GM18867 (cell line): ENCODE measurements at regions not wholly inside any gene's neighbourhood (a gene's known extent, or its start where the extent isn't known, plus 50 kb on each side); places are given as distances from the start of the nearest gene placed in this dataset.
"Not testable (repeated sequence)": the region's sequence is repeated elsewhere in the genome, so short reads cannot be mapped to it uniquely, and the experiment has no call there.

ENCODE experiments used
- ATAC-seq: cut with Tn5 transposase; IDR thresholded peaks from one replicate; pipeline ENCODE4 v1.9.1; 2021; ENCODE audit warnings: mild to moderate bottlenecking, moderate library complexity; ENCODE audit not compliant: unreplicated experiment

DNA sequence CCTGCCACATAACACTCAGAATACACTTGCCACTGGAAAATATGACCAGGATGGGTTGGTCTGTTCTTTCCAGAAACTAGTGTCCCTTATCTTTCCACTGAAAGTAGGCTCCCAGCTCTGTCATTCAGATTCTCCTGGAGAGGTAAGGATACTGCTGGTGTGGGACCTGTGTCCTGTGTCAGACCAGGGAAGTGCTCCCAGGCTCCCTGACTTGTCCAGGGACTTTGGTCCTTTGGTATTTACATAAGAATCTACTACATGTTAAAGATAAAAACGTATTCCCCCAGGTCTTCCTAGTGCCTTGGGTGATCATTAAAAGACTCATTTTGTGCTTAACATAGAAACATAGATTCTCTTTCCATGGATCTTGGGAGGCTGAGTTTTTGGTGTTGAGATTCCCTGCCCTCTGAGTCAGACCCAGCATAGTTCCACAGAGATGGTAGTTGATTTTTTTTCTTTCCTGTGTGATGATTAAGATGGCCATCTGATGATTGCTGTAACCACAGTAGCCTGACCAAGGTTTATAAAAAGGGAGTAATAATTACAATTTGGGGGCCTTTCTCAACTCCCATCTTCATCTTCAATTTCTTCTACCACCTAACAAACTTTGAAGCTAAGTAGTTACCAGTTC lies 159.8 kb upstream of the JADE1 start:
- no peak for ATAC-seq

DNA sequence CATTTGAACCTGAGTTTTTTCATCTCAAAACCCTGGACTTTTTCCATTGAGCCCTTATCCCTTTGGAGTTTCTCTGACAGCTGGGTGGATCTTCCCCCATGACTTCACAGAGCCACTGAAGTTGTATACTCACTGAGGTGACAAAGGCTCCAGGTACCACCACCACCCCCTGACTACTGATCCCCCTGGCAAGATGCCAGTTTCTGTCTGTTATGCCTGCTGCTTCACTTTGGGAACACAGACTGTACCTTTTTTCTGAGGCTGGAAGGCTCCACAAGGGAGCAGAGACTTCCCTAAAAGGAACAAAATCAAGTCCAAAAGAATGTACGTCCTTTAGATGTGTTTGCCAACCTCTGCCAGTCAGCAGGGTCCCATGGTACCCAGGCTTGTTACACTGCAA lies 160.3 kb upstream of the JADE1 start:
- no peak for ATAC-seq

DNA sequence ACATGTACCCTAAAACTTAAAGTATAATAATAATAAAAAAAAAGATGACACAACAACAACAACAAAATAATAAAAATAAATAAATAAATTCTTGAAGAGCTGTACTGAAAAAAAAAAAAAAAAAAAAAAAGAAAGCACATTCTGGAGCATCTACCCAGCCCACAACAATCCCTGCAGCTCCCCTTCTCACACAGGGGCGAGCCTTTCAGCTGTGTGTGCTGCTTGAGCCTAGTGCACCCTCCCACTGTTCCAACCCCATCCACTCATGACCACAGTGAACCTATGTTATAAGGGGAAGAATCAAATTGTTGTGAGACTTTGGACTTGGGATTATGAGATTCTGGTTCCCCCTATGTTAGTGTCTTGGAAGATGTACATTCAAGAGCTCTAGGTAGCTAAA lies 161.5 kb upstream of the JADE1 start:
- no peak for ATAC-seq

GRCh38 chr4:128646893-128647292 lies 162.6 kb upstream of the JADE1 start:
- peak; percentile 99 for ATAC-seq

DNA sequence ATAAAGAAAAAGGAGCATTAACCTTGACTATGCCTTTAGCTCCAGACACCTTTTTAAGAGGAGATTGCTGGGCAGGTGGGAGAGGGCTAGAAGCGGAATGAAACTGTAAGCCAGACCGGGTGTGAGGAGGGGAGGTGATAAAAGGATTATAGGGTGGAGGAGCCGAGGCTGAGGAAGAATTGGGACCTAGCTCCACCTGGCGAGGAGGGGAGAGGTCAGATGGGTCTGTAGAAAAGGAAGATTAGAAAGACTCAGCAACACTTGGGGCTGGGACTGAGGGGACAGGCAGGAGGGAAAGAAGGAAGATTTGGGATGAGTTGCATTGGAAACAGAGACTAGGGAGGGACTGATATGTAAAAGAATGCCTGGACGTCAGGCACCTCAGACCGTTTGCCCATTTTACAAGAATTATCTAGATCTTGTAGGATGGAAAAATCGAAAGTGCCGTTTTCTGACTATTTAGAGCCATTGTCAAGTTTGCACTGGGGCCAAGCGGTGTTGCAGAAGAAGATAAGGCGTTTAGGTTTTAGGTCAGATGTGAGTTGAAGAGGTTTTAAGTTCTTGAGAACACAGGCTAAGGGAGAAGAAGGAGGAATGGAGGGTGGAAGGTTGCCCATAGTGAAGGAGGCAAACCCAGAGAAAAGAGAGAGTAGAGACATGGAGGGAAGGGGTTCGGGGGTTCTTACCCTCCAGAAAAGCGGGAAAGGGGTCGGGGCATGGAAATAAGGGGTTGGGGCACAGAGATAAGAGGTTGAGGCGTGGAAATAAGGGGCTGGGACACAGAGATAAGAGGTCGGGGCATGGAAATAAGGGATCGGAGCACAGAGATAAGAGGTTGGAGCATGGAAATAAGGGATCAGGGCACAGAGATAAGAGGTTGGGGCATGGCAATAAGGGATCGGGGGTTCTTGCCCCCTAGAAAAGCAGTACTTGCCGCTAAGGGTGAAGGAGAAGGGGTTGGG lies 164.5 kb upstream of the JADE1 start:
- ATAC-seq: not testable (repeated sequence)

DNA sequence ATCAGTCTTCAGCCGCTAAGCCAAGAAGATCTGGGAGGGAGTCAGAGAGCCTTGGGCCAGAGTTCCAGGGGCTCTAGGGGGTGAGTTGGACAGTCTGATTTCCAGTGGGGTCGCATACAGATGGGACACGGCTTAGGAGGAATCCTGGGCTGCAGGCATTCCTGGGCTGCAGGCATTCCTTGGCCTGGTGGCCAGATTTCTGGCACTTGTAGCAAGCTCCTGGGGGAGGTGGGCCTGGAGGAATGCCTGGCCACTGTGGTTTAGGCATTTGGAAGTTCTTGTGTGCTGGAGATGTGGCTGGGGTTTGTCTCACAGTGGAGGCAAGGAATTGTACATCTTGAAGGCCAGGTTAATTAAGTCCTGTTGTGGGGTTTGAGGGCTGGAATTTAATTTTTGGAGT lies 165.4 kb upstream of the JADE1 start:
- ATAC-seq: not testable (repeated sequence)

DNA sequence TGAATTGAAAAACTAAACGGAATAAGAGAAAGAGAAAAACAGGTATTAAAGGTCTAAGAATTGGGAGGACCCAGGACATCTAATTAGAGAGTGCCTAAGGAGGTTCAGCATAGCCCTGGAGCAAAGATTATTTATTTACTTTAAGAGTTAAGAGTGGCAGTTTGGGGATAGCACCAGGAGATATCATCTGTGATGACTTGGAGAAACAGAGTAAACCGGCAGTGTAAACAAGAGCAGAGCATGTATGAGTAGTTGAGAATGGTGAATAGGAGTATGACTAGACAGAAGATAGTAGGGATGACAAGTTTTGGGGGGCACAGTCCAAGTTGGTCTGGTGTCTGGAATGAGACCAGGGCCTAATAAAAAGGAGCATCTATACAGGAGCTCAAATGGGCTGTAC lies 167.9 kb upstream of the JADE1 start:
- ATAC-seq: not testable (repeated sequence)

GRCh38 chr4:128639541-128640270 lies 169.8 kb upstream of the JADE1 start:
- no peak for ATAC-seq

DNA sequence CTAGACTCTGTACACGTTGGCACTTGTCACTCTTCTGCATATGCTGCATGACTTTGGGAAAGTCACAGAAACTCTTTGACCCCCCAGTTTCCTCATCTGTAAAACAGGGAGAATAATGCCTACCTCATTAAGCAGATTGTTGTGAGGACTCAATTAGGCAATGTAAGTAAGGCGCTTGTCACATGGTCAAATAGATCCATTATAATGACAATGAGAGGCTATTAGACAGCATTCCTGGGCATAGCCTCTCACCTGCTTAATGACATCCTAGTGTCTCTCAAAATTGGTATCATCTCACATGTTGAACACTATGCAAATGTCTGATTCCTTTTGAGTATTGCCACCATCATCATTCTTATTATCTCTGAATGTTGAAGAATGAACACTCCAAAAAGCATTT lies 172.6 kb upstream of the JADE1 start:
- no peak for ATAC-seq

GRCh38 chr4:128635955-128636560 lies 173.4 kb upstream of the JADE1 start:
- no peak for ATAC-seq

DNA sequence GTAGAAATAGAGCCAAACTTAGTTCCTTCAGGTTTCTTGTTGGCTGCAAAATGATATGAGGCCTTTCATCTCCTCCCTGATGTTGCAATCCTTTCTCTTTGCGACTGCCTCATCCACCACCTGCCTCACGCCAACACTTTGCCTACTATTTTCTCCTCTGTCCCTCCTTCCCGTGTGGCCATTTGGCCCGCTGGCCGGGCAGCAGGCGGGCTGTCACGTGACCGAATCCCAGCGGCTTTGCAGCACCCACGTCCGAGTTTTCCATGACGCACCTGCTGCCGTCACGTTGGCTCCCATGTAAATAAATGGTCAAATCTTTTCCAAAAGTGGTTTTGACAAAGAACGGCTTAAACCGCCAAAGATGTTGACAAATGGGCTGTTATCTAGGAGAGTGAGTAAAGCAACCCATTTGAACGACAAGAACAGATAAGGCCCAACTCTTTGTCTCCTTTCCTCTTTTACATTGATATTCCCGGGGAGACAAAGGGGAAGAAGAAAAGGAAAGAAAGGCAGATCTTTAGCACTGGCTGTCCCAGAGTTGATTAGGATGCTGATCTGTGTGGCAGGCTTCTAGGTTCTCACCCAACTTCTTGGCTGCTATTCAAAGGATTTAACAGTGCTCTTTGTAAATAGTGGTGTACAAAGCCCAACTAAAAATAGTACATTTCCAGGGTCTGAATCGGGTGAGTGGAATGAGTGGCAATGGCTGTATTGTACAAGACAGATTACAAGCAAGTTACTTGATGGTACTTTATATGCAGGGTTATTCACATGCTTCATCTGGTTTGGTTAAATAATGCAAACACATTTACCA lies 174.2 kb upstream of the JADE1 start:
- no peak for ATAC-seq

GRCh38 chr4:128633067-128633466 lies 176.4 kb upstream of the JADE1 start:
- ATAC-seq: peak; percentile 89

DNA sequence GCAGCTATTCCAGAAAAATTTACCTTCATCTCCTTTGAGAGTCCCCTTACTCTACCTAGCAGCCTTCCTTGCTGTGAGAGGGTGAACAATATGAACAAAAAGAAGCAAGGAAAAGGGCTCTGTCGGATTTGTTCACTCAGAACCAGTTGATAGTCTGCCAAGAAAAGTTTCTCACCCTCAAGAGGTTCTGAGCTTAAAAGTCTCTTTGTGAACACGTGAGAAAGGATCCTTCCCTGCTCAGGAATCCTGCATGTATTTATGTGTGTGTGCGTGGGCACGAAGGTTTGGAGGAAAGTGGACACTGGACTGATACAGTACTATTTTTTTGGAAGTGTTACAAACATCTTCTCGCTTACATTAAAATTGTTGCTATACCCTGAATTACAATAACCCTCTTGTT lies 178.6 kb upstream of the JADE1 start:
- ATAC-seq: no peak

DNA sequence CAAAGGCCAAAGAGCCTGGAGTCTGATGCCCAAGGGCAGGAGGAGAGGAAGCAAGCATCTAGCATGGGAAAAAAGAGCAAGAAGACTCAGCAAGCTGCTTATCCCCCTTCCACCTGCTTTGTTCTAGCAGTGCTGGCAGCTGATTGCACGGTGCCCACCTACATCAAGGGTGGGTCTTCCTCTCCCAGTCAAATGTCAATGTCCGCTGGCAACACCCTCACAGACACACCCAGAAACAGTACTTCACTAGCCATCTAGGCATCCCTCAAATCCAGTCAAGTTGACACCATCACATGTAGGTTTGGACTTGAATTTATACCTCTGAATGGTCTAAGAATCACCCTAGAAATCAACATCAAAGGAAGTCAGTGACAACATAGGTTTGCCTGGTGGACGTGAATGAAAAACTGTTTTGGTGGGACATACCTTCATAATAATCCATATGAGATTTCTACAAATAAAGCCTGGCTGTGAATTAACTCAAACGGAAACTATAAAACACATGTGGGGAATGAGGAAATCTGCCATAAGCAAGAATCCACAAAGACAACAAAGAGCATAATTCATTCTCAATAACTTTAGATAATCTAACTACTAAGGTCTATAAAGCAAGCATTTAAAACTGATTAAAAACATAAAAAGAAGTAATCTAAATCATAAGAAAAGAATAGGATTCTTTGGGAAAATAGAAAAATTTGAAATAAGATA lies 185.8 kb upstream of the JADE1 start:
- ATAC-seq: no peak

- not testable (repeated sequence) for ATAC-seq
Measured at GRCh38 chr4:128620279-128620965, 189.1 kb upstream of the JADE1 start.

- ATAC-seq: no peak
Measured at GRCh38 chr4:128615197-128615596, 194.3 kb upstream of the JADE1 start.

- ATAC-seq: no peak
Measured at GRCh38 chr4:128608006-128608405, 201.5 kb upstream of the JADE1 start.

GRCh38 chr4:128606173-128606572 lies 203.3 kb upstream of the JADE1 start:
- ATAC-seq: no peak

- ATAC-seq: no peak
Measured at GRCh38 chr4:128604840-128605239, 204.7 kb upstream of the JADE1 start.
